Large intestine (tissue), 3 donors: ENCODE measurements at regions not wholly inside any gene's neighbourhood (a gene's known extent, or its start where the extent isn't known, plus 50 kb on each side); places are given as distances from the start of the nearest gene placed in this dataset.

Source experiments
- DNase-seq, 2 donors: peaks; one replicate each; pipeline versions ENCODE4 v3.0.0 to v3.0.0-alpha.2; 2013
- H3K27ac ChIP-seq: one replicate; pipeline ENCODE4 v1.5.1; 2013; ENCODE audit warnings: low read length
- H3K27me3 ChIP-seq: 2 replicates; pipeline ENCODE4 v1.6.1; 2013; ENCODE audit warnings: low read length; ENCODE audit not compliant: control insufficient read depth, insufficient read depth
- H3K36me3 ChIP-seq: 2 replicates; pipeline ENCODE4 v1.6.1; 2013; ENCODE audit warnings: low read length; ENCODE audit not compliant: control insufficient read depth, insufficient read depth
- H3K4me1 ChIP-seq: one replicate; pipeline ENCODE4 v1.6.1; 2013; ENCODE audit warnings: low read length; ENCODE audit not compliant: control insufficient read depth, insufficient read depth
- H3K4me3 ChIP-seq: one replicate; pipeline ENCODE4 v1.5.1; 2013; ENCODE audit warnings: low read length
- H3K9me3 ChIP-seq: one replicate; pipeline ENCODE4 v1.6.1; 2013; ENCODE audit warnings: mild to moderate bottlenecking, low read depth, low read length, moderate library complexity; ENCODE audit not compliant: control insufficient read depth
- WGBS: methylation state at CpG from one replicate; pipeline ENCODE4 v1.1.5; 2013; ENCODE audit warnings: low lambda C conversion rate; ENCODE audit not compliant: insufficient coverage; 5-methylcytosine and 5-hydroxymethylcytosine counted together

DNA sequence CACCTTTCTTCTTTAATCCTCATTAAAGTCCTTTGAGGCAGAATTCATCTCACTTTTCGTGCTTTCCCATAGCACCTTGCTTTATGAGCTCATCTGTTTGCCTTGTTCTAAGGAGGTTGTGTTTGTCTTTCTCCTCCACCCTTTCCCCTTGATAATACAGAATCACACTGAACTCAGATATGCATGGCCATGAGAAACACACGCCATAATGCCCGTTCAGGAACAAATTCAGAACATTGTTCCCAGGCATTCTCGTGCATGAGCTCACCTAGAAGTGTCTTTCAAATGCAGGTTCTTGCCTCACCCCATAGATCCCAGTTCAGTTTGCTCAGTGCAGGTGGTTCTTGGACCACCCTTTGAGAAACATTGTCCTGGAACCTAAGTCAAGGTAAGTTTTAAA, 71.1 kb downstream of the TMEM114 start:
- H3K27me3 ChIP-seq = no peaks in the 10 kb centered on the region
- no peak overlapping the region for H3K27ac ChIP-seq
- H3K36me3 ChIP-seq = no peaks in the 10 kb centered on the region
- no peaks in the 10 kb centered on the region for H3K4me1 ChIP-seq
- 0% methylated on average over 1 of the region's 4 CpGs for WGBS
- no peak overlapping the region for H3K4me3 ChIP-seq
- DNase-seq = peak in 1 of 2 donors; percentile 50
- no peaks in the 10 kb centered on the region for H3K9me3 ChIP-seq

DNA sequence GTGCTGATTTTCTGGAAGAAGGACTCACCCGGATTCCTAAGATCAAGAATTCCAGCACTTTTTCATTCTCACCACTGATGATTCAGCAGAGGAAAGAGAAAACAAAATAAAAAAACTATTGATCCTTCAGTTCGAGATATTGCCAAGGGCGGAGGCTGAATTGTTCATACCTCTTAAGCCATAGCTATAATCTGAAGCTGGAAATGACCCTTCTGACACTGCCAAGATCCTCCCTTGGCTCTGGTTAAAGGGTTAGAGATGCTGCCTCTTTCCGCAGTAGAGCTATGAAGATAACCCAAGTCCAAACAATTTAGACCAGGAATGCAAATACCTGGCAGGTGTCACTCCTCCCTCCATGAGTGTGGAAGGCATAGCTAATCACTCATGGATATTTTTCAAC, 73.0 kb downstream of the TMEM114 start:
- Histone ChIP-seq H3K4me1 (no peaks in the 10 kb centered on the region), H3K4me3 (no peak overlapping the region), H3K27ac (no peak overlapping the region), H3K9me3 (no peaks in the 10 kb centered on the region), H3K36me3 (no peaks in the 10 kb centered on the region), H3K27me3 (no peaks in the 10 kb centered on the region)
- no peak for DNase-seq
- WGBS = no CpG with 5 or more reads among the region's 4 CpGs

DNA sequence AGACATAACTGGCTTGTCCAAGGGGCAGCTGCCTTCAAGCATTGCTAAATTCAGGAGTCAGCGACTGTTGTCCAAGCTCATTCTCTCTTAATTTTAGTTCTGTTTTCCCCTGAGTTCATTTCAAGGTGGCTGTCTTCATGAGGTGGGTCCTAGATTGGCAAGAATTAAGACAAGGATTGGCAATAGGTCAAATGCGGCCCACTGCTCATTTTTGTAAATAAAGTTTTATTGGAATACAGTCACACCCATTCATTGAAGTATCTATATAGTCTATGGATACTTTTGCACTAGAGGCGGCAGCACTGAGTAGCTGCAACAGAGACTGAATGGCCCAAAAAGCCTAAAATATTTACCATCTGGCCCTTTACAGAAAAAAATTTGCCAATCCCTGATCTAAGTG, 73.8 kb downstream of the TMEM114 start:
- Histone ChIP-seq H3K9me3 (no peaks in the 10 kb centered on the region), H3K4me1 (no peaks in the 10 kb centered on the region), H3K27ac (no peak overlapping the region), H3K27me3 (no peaks in the 10 kb centered on the region), H3K4me3 (no peak overlapping the region), H3K36me3 (no peaks in the 10 kb centered on the region)
- WGBS = no CpG with 5 or more reads among the region's 3 CpGs
- no peak for DNase-seq

DNA sequence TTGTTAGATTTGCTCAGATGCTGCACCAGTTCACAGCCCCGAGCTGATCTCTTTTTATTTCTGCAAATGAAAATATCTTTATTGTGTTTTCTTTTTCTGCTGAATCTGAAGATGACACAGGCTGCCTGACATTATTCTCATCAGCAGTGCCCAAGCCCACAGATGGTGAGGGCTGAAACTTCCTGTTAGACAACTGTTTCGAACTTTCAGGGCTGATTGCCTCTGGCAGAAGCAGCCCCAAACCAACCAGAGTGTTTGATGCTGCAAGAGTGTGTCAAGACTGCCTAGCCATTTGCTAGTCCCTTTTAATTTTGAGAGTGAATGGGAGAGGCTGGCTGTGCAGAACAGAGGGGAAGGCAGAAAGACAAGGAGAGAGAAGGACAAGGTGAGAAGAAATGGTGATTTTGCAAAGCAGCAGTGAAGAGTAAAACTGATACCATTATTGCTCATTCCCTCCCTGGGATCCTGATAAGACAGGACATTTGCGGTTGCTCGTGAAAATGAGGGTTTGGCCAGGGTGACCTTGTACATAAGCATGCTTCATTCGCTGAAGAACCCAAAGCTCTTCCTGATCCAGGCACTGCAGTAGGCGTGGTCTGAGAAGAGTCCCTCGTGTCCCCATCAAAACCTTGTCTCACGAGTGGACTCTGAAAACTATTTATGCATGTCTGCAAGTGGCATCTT, 77.2 kb downstream of the TMEM114 start:
- no peaks in the 10 kb centered on the region for H3K4me1 ChIP-seq
- H3K36me3 ChIP-seq = no peaks in the 10 kb centered on the region
- H3K9me3 ChIP-seq = no peaks in the 10 kb centered on the region
- no peak for DNase-seq
- no peak overlapping the region for H3K27ac ChIP-seq
- WGBS = no CpG with 5 or more reads among the region's 8 CpGs
- H3K27me3 ChIP-seq = no peaks in the 10 kb centered on the region
- H3K4me3 ChIP-seq = no peak overlapping the region

DNA sequence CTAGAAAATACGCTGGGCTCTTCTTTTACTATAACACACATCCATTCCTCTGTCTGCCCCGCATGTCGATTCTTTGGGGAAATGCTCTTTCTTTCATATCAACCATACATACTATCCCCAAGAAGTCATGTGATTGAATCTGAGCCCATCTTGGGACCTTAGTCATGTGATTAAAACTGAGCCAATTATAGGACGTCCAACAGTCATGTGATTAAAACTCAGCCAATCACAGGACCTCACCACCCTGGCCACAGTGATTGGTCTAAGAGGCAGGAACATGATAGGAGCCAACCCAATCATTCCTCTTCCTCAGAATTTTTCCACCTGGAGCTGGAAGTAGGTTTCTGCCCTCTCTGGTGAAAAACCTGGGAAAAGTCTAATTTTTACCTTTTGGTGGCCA, 78.8 kb downstream of the TMEM114 start:
- no CpG with 5 or more reads among the region's 4 CpGs for WGBS

DNA sequence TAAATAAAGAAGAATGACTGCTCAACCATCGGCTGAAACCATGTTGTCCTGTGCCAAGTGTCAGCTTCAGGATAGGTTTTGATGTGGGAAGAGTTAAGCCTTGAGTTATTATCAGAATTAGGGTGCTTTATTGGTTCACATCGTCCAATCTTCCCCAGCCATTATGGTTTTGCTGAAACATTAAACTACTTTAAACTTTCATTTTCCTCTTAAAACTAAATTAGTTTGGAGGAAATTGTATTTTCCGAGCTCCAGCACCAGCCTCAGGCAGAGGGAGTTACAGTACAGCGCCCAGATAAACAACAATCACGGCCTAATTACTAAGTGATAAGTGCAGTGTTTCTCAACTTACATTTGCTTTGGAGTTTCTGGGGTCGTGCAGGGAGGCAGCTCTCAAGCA, 80.2 kb downstream of the TMEM114 start:
- no peak for DNase-seq
- Histone ChIP-seq H3K9me3 (no peaks in the 10 kb centered on the region), H3K27me3 (no peaks in the 10 kb centered on the region), H3K27ac (no peak overlapping the region), H3K4me3 (no peak overlapping the region), H3K4me1 (peaks cover 4% of the 10 kb centered on the region), H3K36me3 (no peaks in the 10 kb centered on the region)
- WGBS = 63% methylated on average over 2 of the region's 6 CpGs

More for the DNA sequence above, 78.8 kb downstream of the TMEM114 start:
- Histone ChIP-seq H3K36me3 (no peaks in the 10 kb centered on the region), H3K27me3 (no peaks in the 10 kb centered on the region), H3K4me3 (no peak overlapping the region), H3K9me3 (no peaks in the 10 kb centered on the region), H3K27ac (no peak overlapping the region), H3K4me1 (no peaks in the 10 kb centered on the region)
- no peak for DNase-seq

DNA sequence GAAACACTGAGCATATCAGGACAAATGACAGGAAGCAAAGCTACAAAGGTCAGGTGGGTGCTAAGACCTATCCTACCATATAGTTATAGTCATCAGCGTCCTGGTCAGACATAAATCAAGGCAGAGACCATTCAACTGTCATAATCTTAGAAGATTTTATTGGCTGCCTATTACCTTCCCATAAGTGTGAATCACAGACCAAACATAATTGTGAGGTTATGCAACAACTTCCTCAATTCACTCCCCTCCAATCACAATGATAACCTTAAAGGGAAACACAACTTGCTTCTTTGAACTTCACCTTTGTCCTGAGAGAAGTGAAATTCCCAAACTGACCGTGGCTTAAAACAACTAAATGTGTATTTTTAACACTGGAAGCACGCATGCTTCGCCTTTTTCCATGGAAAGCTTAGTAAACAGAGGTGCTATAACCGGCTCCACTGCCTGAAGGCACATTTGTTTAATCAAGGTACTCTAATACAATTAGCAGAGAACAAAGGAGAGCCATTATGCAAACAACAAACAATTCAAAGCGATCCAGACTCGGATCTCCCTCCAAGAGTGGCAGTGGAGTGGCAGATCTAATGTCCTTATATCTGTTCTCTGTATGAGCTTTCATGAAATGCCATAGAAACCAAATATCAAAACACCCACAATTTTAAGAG, 84.9 kb downstream of the TMEM114 start:
- H3K27ac ChIP-seq = peak overlapping the region; percentile 33
- no CpG with 5 or more reads among the region's 7 CpGs for WGBS
- no peak overlapping the region for H3K4me3 ChIP-seq
- H3K27me3 ChIP-seq = no peaks in the 10 kb centered on the region
- H3K4me1 ChIP-seq = peaks cover 9% of the 10 kb centered on the region
- no peaks in the 10 kb centered on the region for H3K9me3 ChIP-seq
- H3K36me3 ChIP-seq = no peaks in the 10 kb centered on the region
- DNase-seq = peak; percentile 34 to 80

DNA sequence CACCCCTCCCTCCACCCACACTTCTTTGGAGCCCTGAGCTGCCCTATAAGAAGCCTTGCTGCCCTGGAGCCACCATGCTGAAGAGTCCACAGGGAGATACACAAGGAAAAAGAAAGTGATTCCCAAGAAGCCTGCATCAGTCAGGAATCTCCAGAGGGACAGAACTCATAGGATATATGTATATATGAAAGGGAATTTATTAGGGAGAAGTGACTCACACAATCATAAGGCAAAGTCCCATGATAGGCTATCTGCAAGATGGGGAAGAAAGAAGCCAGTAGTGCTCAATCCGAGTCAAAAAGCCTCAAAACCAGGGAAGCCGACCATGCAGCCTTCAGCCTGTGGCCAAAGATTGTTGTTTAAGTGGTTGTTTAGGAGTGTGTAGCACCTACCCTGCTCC, 87.9 kb downstream of the TMEM114 start:
- peaks cover 10% of the 10 kb centered on the region for H3K4me1 ChIP-seq
- no peak overlapping the region for H3K27ac ChIP-seq
- no peak overlapping the region for H3K4me3 ChIP-seq
- no peaks in the 10 kb centered on the region for H3K9me3 ChIP-seq
- WGBS = no CpG with 5 or more reads among the region's 2 CpGs
- DNase-seq = peak; percentile 35 to 81
- H3K36me3 ChIP-seq = no peaks in the 10 kb centered on the region
- no peaks in the 10 kb centered on the region for H3K27me3 ChIP-seq

DNA sequence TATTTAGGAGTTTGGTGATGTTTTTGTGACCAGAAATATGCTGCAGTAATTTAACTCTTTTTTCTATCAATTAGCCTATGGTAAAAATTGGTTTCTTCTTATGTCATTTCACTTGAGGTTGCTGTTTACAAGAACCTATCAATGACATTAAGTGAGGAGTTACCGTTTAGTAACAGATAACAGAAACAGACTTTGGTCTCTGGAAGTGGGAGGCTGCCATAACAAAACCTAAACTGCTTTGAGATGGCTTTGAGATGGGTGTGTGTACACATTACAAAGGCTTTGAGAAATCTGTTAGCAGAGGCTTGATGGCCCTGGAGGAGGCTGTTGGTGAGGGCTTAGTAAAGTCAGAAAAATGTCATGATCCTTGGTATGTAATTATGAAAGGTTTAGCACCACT, 90.0 kb downstream of the TMEM114 start:
- peaks cover 6% of the 10 kb centered on the region for H3K4me1 ChIP-seq
- H3K4me3 ChIP-seq = no peak overlapping the region
- H3K27ac ChIP-seq = no peak overlapping the region
- peak; percentile 12 to 53 for DNase-seq
- no peaks in the 10 kb centered on the region for H3K27me3 ChIP-seq
- H3K9me3 ChIP-seq = no peaks in the 10 kb centered on the region
- H3K36me3 ChIP-seq = no peaks in the 10 kb centered on the region
- no CpG with 5 or more reads among the region's 1 CpG for WGBS

DNA sequence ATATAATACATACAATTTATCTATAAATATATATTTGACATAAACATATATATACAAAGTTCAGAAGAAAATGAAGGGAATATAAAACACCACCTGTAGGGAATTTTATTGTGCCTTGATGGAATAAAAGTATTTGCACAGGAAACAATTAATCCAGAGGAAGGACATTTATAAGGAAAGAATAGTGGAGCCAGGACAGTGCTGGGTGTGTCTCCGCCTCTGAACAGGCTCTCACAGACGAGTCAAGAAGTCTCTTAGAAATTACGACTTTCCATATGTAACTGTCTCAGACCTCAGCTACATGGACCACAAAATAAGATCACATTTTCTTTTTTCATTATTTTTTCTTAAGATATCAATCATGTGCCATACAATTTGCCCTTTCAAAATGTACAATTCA, 93.9 kb downstream of the TMEM114 start:
- no peak for DNase-seq
- Histone ChIP-seq H3K36me3 (no peaks in the 10 kb centered on the region), H3K27ac (no peak overlapping the region), H3K27me3 (no peaks in the 10 kb centered on the region), H3K9me3 (no peaks in the 10 kb centered on the region), H3K4me1 (peaks cover 2% of the 10 kb centered on the region), H3K4me3 (no peak overlapping the region)
- WGBS = no CpG with 5 or more reads among the region's 3 CpGs

DNA sequence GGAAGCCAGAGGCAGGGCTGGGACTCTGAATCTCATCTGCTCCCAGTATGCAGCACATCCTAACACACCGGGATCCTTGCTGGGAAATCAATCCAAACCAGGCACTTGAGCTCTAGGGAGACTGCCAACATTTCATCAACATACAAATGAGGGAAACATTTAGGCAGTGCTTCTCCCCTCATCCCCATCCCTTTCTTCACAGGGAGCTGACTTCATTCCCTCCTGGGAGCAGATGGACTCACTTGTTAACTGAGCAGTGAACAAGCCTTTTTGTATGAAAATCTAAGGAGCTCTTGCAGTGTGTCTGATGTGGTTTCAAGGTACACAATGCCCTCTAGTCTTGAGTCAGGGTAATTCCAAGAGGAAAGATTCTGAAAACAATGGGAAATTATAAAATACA, 96.3 kb downstream of the TMEM114 start:
- Histone ChIP-seq H3K36me3 (no peaks in the 10 kb centered on the region), H3K9me3 (no peaks in the 10 kb centered on the region), H3K27ac (no peak overlapping the region), H3K4me1 (no peaks in the 10 kb centered on the region), H3K4me3 (no peak overlapping the region), H3K27me3 (no peaks in the 10 kb centered on the region)
- WGBS = no CpG with 5 or more reads among the region's 1 CpG
- DNase-seq = no peak
